Activated T-cell treated with anti-CD3 and anti-CD28 coated beads, Interleukin-2, amount 50 U/mL, for 72 hours (primary cell): ENCODE measurements at regions not wholly inside any gene's neighbourhood (a gene's known extent, or its start where the extent isn't known, plus 50 kb on each side); places are given as distances from the start of the nearest gene placed in this dataset.

Experiments
- ATAC-seq, 2 donors: fragments of 150-1000 bp; cut with Tn5 transposase; replicated peaks in 1 of 2; 2 replicates each; pipeline ENCODE4 v1.10.0; 2021; ENCODE audit warnings: moderate library complexity in 2 of 2, mild to moderate bottlenecking in 1 of 2
- DNase-seq, 2 donors: peaks; one replicate each; pipeline ENCODE4 v3.0.0; 2021 to 2022; ENCODE audit warnings: mixed read lengths in 1 of 2
- H3K27ac Mint-ChIP-seq: one replicate; pipeline ENCODE4 v1.8.0; 2022; ENCODE audit warnings: mild to moderate bottlenecking, moderate library complexity, mixed read lengths
- H3K27me3 Mint-ChIP-seq: one replicate; pipeline ENCODE4 v1.8.0; 2022; ENCODE audit warnings: low read depth, mixed read lengths
- H3K36me3 Mint-ChIP-seq, 2 donors: one replicate each; pipeline ENCODE4 v1.8.0; 2022; ENCODE audit warnings: mixed read lengths in 2 of 2, mild to moderate bottlenecking in 1 of 2; ENCODE audit not compliant: insufficient read depth in 2 of 2
- H3K4me1 Mint-ChIP-seq: one replicate; pipeline ENCODE4 v1.8.0; 2022; ENCODE audit warnings: low read depth, mixed read lengths
- H3K4me3 Mint-ChIP-seq, 2 donors: one replicate each; pipeline ENCODE4 v1.8.0; 2022; ENCODE audit warnings: mild to moderate bottlenecking in 2 of 2, mixed read lengths in 2 of 2, moderate library complexity in 2 of 2
- H3K9me3 Mint-ChIP-seq, 2 donors: one replicate each; pipeline ENCODE4 v1.8.0; 2022; ENCODE audit warnings: mixed read lengths in 2 of 2

DNA sequence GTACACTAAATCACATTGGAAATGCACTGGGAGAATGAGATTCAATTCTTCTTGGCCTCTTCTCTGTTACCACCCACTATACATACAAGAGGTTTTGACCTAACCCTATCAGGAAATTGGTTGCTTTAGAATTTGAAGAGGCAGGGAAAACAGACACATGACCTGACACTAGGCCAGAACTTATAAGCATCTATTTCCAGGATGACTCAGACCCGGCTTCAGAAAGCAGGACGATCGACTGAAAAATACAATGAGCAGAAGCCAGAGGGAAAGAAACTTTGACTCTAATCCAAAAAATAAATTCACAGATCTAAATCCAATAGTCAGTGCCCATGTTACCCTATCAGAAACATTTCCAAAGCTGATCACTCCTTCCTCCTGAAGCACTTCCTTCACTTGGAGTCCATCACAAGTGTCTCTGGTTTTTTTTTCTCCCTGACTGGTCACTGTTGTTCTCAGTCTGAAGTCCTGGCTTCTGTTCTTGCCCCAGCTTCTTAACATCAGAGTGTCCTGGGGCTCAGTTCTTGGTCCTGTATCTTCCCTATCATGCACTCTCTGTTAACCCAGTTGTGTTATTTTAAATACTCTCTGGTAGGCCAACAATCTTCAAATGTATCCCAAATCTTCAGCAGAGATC is 133.6 kb downstream of the P2RY1 start:
- DNase-seq (no peak), ATAC-seq (no peak)
- Mint-ChIP-seq H3K9me3 (no peaks in the 10 kb centered on the region), H3K36me3 (no peaks in the 10 kb centered on the region), H3K27ac (no peak overlapping the region), H3K27me3 (no peaks in the 10 kb centered on the region), H3K4me1 (no peaks in the 10 kb centered on the region), H3K4me3 (no peak overlapping the region)

DNA sequence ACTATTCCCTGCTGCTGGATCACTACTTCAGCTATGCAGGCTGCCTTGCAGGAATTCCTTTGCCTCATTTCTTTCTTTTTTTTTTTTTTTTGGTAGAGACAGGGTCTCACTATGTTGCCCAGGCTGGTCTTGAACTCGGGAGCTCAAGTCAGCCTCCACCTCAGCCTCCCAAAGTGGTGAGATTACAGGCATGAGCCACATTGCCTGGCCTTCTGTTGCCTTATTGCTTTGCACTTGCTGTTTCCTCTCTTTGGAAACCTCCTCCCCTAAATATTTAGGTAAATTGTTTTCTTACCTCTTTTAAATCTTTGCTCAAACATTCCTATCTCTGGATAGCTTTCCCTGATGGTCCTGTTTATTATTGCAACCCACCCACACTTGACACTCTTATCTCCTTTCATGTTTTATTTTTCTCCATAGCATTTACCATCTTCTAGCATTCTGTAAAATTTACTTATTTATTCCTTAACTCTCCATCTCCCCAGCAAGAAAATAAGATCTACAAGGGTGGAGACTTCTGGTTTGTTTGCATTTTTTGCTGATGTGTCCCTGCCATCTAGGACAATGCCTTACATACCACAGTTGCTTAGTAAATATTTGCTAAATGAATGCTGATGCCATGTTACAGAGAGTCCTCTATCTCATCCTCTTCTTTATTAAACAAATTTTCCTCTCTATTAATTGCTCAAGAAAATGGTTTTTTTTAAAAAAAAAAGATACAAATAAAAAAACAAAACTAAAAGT is 134.8 kb downstream of the P2RY1 start:
- no peak for DNase-seq
- H3K9me3 Mint-ChIP-seq, result no peaks in the 10 kb centered on the region
- H3K4me3 Mint-ChIP-seq, result no peak overlapping the region
- no peaks in the 10 kb centered on the region for H3K27me3 Mint-ChIP-seq
- ATAC-seq, result no peak
- no peaks in the 10 kb centered on the region for H3K4me1 Mint-ChIP-seq
- H3K36me3 Mint-ChIP-seq, result no peaks in the 10 kb centered on the region
- H3K27ac Mint-ChIP-seq, result no peak overlapping the region

DNA sequence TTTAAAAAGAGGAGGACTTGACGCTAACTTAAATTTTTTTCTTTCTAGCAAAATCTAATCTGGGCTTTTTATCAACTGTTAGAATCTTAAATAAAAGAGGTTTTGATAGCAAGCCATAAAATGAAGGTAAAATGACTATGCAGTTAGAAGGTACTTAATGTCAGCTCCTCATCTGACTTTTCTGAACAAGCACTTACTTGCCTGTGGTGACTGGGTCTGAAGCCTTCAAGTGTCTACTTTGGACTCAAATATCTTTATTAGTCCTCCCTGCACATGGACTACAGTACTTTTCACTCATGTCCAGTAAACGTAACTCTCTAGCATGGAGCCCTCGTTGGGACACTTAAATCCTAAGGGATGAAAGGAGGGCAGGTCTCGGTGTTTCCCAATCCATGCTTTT is 135.9 kb downstream of the P2RY1 start:
- DNase-seq, result no peak
- no peak overlapping the region for H3K27ac Mint-ChIP-seq

DNA sequence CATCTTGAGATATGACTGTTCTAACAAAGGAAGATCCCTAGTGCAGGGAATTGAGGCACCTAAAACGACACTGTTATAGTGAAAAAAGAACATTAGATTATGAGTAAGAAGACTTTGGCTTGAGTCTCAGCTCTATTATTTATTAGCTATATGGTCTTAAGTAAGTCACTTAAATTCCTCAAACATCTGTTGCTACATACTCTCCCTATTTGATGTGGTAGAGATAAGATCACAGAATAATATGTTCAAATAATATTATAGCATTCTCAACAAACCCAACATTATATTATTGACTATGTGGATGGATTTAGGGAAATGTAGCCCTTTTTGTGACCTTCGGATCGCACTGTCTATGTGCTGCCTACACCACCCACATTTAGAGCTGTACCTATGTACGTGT is 136.9 kb downstream of the P2RY1 start:
- Mint-ChIP-seq H3K4me1 (no peaks in the 10 kb centered on the region), H3K9me3 (no peaks in the 10 kb centered on the region), H3K27me3 (no peaks in the 10 kb centered on the region), H3K27ac (no peak overlapping the region), H3K4me3 (no peak overlapping the region), H3K36me3 (no peaks in the 10 kb centered on the region)
- DNase-seq, result no peak
- no peak for ATAC-seq

More for the DNA sequence above, 135.9 kb downstream of the P2RY1 start:
- Mint-ChIP-seq H3K9me3 (no peaks in the 10 kb centered on the region), H3K4me3 (no peak overlapping the region), H3K27me3 (no peaks in the 10 kb centered on the region), H3K4me1 (no peaks in the 10 kb centered on the region), H3K36me3 (no peaks in the 10 kb centered on the region)
- no peak for ATAC-seq

DNA sequence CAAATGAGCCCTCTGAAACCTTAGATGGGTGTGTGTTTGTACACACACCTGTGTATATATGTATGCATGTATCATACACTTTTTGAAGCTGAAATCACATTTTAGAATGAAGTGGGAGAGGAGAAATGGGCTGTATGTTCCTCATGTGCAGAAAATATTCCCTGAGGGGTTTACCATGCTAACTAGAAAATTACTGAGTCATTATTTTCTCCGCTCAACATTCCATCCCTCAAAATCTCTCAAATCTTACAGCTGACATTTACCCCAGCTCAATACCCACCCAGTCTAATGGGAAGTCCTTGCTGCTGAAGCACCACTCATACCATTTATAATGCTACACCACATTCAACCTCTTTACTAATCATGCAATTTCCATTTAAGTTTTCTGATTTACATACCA is 138.6 kb downstream of the P2RY1 start:
- no peaks in the 10 kb centered on the region for H3K9me3 Mint-ChIP-seq
- H3K36me3 Mint-ChIP-seq, result no peaks in the 10 kb centered on the region
- H3K27me3 Mint-ChIP-seq, result no peaks in the 10 kb centered on the region
- no peaks in the 10 kb centered on the region for H3K4me1 Mint-ChIP-seq
- no peak overlapping the region for H3K4me3 Mint-ChIP-seq
- H3K27ac Mint-ChIP-seq, result no peak overlapping the region
- no peak for DNase-seq
- ATAC-seq, result no peak

DNA sequence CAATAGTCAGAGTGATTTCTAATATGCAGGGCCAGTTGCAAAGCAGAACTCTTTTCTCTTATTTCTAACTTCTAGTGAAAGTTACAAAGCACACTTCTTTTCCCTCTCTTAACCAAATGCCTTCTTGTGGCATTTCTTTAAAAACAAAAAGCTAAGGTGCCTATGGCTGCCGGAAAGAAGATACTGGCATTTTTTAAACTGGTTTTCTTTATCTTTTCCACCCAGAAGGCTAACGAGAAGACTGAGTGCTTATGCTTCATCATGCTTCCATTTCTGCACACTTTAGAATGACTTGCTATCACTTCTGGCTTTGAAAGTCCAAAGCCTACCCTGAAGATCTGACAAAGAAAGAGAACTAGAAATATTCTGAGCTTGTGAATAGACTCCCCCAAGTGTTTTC is 141.3 kb downstream of the P2RY1 start:
- Mint-ChIP-seq H3K27ac (no peak overlapping the region), H3K9me3 (no peaks in the 10 kb centered on the region), H3K27me3 (no peaks in the 10 kb centered on the region)

DNA sequence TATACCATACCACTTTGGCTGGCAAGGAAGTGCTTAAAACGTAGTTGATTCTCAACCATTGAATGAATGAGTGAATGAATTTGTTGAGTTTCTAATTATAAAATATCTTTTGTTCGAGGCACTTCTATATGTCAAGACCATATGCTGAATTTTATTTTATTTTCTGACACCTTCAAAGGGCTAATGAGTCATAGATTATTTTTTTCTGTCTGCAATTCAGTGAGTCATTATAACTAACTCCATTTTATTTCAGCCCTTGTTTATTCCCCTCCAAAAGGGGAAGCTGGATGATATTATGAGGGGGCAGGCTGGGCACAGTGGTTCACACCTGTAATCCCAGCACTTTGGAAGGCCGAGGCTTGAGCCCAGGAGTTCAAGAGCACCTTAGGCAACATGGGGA is 142.4 kb downstream of the P2RY1 start:
- Mint-ChIP-seq H3K36me3 (no peaks in the 10 kb centered on the region), H3K27ac (no peak overlapping the region), H3K9me3 (no peaks in the 10 kb centered on the region), H3K27me3 (no peaks in the 10 kb centered on the region), H3K4me3 (no peak overlapping the region), H3K4me1 (no peaks in the 10 kb centered on the region)
- DNase-seq, result no peak
- no peak for ATAC-seq

More for the DNA sequence above, 141.3 kb downstream of the P2RY1 start:
- DNase-seq, result no peak
- ATAC-seq, result no peak
- H3K4me3 Mint-ChIP-seq, result no peak overlapping the region
- H3K4me1 Mint-ChIP-seq, result no peaks in the 10 kb centered on the region
- no peaks in the 10 kb centered on the region for H3K36me3 Mint-ChIP-seq

DNA sequence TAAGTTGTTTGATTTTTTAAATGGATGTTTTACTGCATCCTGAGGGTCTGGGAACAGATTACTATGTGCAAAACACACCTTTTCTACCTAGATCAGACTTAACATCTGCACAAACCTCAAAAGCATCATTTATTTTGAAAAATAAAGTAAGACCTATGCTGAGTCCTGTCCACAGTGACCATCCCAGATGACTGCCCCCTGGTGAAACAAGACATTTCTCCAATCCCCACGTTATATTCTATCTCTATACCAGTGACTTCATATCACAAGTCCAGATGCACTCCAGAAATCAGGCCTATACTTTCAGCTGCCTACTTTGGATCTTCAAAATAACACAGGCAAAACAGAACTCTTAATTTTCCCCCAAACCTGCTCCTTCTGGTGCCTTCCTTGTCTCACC is 143.2 kb downstream of the P2RY1 start:
- Mint-ChIP-seq H3K27me3 (no peaks in the 10 kb centered on the region), H3K4me3 (no peak overlapping the region)
- no peak for ATAC-seq

DNA sequence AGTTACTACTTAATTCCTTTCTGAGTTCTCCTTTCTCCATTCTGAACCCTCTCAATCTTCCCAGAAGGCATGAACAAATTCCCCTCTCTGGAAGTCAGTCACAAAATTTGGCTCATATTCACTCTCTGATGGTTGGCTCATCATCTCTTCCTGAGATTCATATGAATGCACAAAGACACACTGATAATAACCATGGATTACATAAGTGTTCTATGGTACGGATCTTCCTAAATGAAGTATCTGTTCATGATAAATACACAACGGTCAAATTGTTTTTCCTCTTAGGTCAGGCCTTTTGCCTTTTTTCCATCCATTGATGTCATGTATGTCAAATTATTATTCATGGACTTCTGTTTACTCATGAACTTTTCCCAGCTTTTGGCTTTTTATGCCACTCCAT is 162.6 kb downstream of the P2RY1 start:
- Mint-ChIP-seq H3K27ac (no peak overlapping the region), H3K36me3 (no peaks in the 10 kb centered on the region), H3K9me3 (no peaks in the 10 kb centered on the region), H3K4me3 (no peak overlapping the region), H3K27me3 (no peaks in the 10 kb centered on the region), H3K4me1 (no peaks in the 10 kb centered on the region)
- DNase-seq, result no peak
- no peak for ATAC-seq

More for the DNA sequence above, 143.2 kb downstream of the P2RY1 start:
- no peak overlapping the region for H3K27ac Mint-ChIP-seq
- no peaks in the 10 kb centered on the region for H3K4me1 Mint-ChIP-seq
- H3K9me3 Mint-ChIP-seq, result no peaks in the 10 kb centered on the region
- no peaks in the 10 kb centered on the region for H3K36me3 Mint-ChIP-seq
- no peak for DNase-seq

DNA sequence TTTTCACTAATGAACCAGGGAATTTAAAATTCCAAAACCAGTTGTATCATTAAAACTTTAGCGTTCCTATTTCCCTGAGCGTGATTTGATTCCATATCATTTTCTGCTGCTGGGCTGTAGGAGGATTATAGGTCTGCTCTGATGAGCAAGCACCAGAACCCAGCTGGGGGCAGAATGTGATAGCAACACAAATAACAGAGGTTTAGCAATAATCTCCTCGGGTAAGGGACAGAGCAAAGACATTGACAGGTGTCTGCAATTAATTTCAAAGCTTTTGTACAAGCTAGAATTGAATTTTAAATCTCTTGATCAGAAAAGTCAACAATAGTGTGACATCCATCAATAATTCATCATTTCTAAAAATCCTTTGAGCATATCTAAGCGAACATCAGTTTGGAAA is 163.4 kb upstream of the RAP2B start:
- Mint-ChIP-seq H3K9me3 (no peaks in the 10 kb centered on the region), H3K36me3 (no peaks in the 10 kb centered on the region), H3K4me3 (no peak overlapping the region), H3K27ac (no peak overlapping the region), H3K4me1 (no peaks in the 10 kb centered on the region), H3K27me3 (no peaks in the 10 kb centered on the region)
- ATAC-seq, result no peak
- DNase-seq, result no peak

DNA sequence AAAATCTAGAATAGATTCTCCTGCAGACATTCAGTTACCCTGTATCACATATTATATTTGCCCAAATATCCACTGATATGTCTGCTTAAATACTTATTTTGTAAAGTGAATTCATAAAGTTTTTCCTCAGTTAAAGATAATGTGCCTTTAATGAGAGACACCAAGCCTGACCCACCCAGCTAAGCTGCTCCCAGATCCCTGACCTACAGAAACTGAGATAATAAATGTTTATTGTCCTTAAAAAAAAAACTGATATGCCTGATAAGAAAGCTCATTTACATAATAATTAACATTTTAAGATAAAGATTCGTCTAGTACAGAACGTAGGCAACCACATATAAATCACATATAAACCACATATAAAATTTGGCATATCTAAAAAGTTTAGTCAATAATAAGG is 161.7 kb upstream of the RAP2B start:
- H3K27me3 Mint-ChIP-seq, result no peaks in the 10 kb centered on the region
- no peak overlapping the region for H3K27ac Mint-ChIP-seq
- ATAC-seq (no peak), DNase-seq (no peak)
- no peaks in the 10 kb centered on the region for H3K4me1 Mint-ChIP-seq
- H3K4me3 Mint-ChIP-seq, result no peak overlapping the region
- no peaks in the 10 kb centered on the region for H3K36me3 Mint-ChIP-seq
- no peaks in the 10 kb centered on the region for H3K9me3 Mint-ChIP-seq

DNA sequence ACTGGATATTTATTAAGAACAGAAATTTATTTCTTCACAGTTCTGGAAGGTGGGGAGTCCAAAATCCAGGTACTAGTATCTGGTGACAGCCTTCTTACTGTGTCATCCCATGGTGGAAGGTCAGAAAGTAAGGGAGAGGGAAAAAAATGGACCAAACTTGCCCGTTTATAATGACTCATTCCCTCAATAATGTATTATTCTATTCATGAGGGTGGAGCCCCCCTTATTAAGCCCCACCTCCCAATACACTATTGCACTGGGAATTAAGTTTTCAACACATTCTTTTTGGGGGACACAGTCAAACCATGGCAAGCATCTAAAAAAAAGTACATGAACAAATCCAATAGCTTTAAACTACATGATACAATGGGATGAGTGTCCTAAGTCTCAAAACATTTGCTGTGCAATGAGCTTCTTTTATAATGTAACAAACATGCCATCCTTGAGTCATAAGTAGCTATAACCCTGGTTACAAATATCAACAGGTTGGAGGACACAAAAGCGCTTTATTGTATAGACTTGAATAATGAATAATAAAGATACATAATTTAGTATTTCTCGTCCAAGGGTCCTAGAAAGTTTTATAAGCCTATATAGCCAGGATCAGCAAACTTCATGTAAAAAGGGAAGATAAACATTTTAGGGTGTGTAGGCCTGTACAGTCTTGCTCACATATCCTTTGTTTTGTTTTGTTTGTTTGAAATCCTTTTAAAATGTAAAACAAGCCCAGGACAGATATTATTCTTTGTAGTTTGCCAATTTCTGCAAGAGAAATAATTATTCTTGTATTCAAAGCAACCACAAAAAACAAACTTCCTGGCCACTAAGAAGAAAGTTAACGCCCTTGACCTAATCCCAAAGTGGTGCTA is 160.6 kb upstream of the RAP2B start:
- Mint-ChIP-seq H3K4me1 (no peaks in the 10 kb centered on the region), H3K27me3 (peaks cover 2% of the 10 kb centered on the region), H3K27ac (no peak overlapping the region), H3K36me3 (no peaks in the 10 kb centered on the region), H3K4me3 (no peak overlapping the region), H3K9me3 (no peaks in the 10 kb centered on the region)
- DNase-seq (no peak), ATAC-seq (no peak)

DNA sequence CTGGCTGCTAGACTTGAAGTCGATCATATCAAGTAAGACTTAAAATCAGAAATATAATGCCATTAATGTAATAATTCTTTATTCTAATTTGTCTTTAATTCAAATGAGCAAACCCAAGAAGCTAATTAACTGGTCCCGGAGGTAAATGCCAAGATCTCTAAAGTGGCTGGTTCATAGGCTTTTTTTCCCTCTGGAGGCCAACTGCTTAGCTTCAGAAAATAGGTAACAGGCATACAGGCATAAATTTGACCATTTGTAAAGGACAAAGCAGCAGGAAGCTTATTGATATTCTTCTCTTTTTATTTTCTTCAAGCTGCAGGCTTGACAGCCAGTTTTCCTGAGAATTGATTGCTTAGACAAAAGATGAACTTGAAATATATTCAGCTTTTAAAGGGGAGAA is 158.6 kb upstream of the RAP2B start:
- Mint-ChIP-seq H3K9me3 (no peaks in the 10 kb centered on the region), H3K4me1 (no peaks in the 10 kb centered on the region), H3K4me3 (no peak overlapping the region), H3K27me3 (peaks cover 6% of the 10 kb centered on the region), H3K36me3 (no peaks in the 10 kb centered on the region), H3K27ac (no peak overlapping the region)
- ATAC-seq, result no peak
- no peak for DNase-seq
